H1 (cell line): ENCODE measurements at regions not wholly inside any gene's neighbourhood (a gene's known extent, or its start where the extent isn't known, plus 50 kb on each side); places are given as distances from the start of the nearest gene placed in this dataset.

ENCODE experiments used
- ASH2L ChIP-seq: fragments of 200-600, 300-600 bp; sonication (generic); IDR thresholded peaks from one replicate; pipeline ENCODE4 v1.7.1; 2017; ENCODE audit warnings: low read length
- BCL11A ChIP-seq, 2 experiments: IDR thresholded peaks; one replicate each; pipeline ENCODE4 v1.6.1; 2011; ENCODE audit warnings: low read depth in 2 of 2, low read length in 2 of 2, mild to moderate bottlenecking in 2 of 2
- CEBPB ChIP-seq: IDR thresholded peaks from 2 replicates; pipeline ENCODE4 v1.6.1; 2012; ENCODE audit warnings: low read depth, low read length
- RFX5 ChIP-seq: IDR thresholded peaks from 2 replicates; pipeline ENCODE4 v1.6.1; 2011; ENCODE audit warnings: low read depth, low read length, improper control_type of control experiment, borderline replicate concordance

- TF ChIP-seq BCL11A (IDR thresholded peaks at IDR 0.05; ENCODE audit: low read depth in 2 of 2, low read length in 2 of 2) (no peak), CEBPB (no peak), RFX5 (no peak), ASH2L (no peak)
These were observed 1285.4 kb downstream of the PCDH18 start (continued) for GRCh38 chr4:136246876-136247275.
